SK-N-SH (cell line): ENCODE measurements at regions not wholly inside any gene's neighbourhood (a gene's known extent, or its start where the extent isn't known, plus 50 kb on each side); places are given as distances from the start of the nearest gene placed in this dataset.
"Not testable (repeated sequence)": the region's sequence is repeated elsewhere in the genome, so short reads cannot be mapped to it uniquely, and the experiment has no call there.

Experiments
- CTCF ChIA-PET: fragments of 300-600, 350-600 bp; formaldehyde crosslinking; extraction: SDS; loops from one replicate; lab custom pipeline; 2021; lab: Yijun Ruan, JAX
- POLR2A ChIA-PET: fragments of 350-600 bp; sonication (Branson Sonifier 250); formaldehyde crosslinking; extraction: SDS; loops from one replicate; lab custom pipeline; 2020; ENCODE audit warnings: antibody characterized with exemption, inconsistent platforms; lab: Yijun Ruan, JAX
- DNase-seq: peaks from one replicate; pipeline ENCODE4 v3.0.0; 2012
- H2AFZ ChIP-seq: fragments of 200-600 bp; sonication (generic); 2 replicates; pipeline ENCODE4 v1.8.1; 2016; ENCODE audit warnings: antibody characterized with exemption, mild to moderate bottlenecking, low read depth
- H3F3A ChIP-seq: fragments of 200-600 bp; sonication (generic); replicated peaks from 2 replicates; pipeline ENCODE3; 2016; ENCODE audit warnings: antibody characterized with exemption, mild to moderate bottlenecking; ENCODE audit not compliant: insufficient read depth
- H3K27ac ChIP-seq, 2 experiments: fragments of 200-500 bp in 1 of 2; fragments of 200-600 bp in 1 of 2; sonication (Bioruptor generic) in 1 of 2; sonication (generic), shearing (Covaris generic) in 1 of 2; 2 replicates each; pipeline versions ENCODE4 v1.5.1 to v1.6.1; 2014 to 2016; ENCODE audit warnings: low read depth in 2 of 2, inconsistent platforms in 1 of 2, low read length in 1 of 2, mild to moderate bottlenecking in 1 of 2, mixed read lengths in 1 of 2
- H3K27me3 ChIP-seq: fragments of 200-600 bp; sonication (generic), shearing (Covaris generic); 2 replicates; pipeline ENCODE4 v1.6.1; 2016; ENCODE audit warnings: mixed run types; ENCODE audit not compliant: insufficient read depth
- H3K36me3 ChIP-seq, 2 experiments: fragments of 200-500 bp in 1 of 2; fragments of 200-600 bp in 1 of 2; sonication (Bioruptor generic) in 1 of 2; sonication (generic) in 1 of 2; replicated peaks in 1 of 2; 2 replicates each; pipeline versions ENCODE3 to v1.5.1; 2014 to 2016; ENCODE audit warnings: low read length in 1 of 2, mild to moderate bottlenecking in 1 of 2; ENCODE audit not compliant: insufficient read depth in 2 of 2, control insufficient read depth in 1 of 2
- H3K4me1 ChIP-seq, 2 experiments: fragments of 200-500 bp in 1 of 2; fragments of 200-600 bp in 1 of 2; sonication (Bioruptor generic) in 1 of 2; sonication (generic), shearing (Covaris generic) in 1 of 2; 2 replicates each; pipeline versions ENCODE4 v1.5.1 to v1.6.1; 2014 to 2016; ENCODE audit warnings: low read depth in 1 of 2, low read length in 1 of 2, mixed run types in 1 of 2; ENCODE audit not compliant: insufficient read depth in 2 of 2, control insufficient read depth in 1 of 2
- H3K4me2 ChIP-seq: fragments of 200-600 bp; sonication (generic), shearing (Covaris generic); 2 replicates; pipeline ENCODE4 v1.6.1; 2017; ENCODE audit warnings: mixed run types
- H3K4me3 ChIP-seq, 2 experiments: fragments of 200-500 bp in 1 of 2; fragments of 200-600 bp in 1 of 2; sonication (Bioruptor generic) in 1 of 2; sonication (generic), shearing (Covaris generic) in 1 of 2; 2 replicates each; pipeline versions ENCODE4 v1.5.1 to v1.8.1; 2014 to 2016; ENCODE audit warnings: low read depth in 2 of 2, inconsistent platforms in 1 of 2, low read length in 1 of 2, mild to moderate bottlenecking in 1 of 2, mixed read lengths in 1 of 2, moderate library complexity in 1 of 2
- H3K79me2 ChIP-seq: fragments of 200-600 bp; sonication (generic); 2 replicates; pipeline ENCODE4 v1.8.1; 2017; ENCODE audit warnings: mild to moderate bottlenecking; ENCODE audit not compliant: insufficient read depth
- H3K9ac ChIP-seq: fragments of 200-600 bp; sonication (generic); 2 replicates; pipeline ENCODE4 v1.6.1; 2017; ENCODE audit warnings: mixed run types
- H3K9me2 ChIP-seq: fragments of 200-600 bp; sonication (generic); 2 replicates; pipeline ENCODE4 v1.6.1; 2017; ENCODE audit warnings: mixed run types
- H3K9me3 ChIP-seq: fragments of 200-600 bp; sonication (generic); 2 replicates; pipeline ENCODE4 v1.6.1; 2017; ENCODE audit warnings: mixed run types, mild to moderate bottlenecking, moderate library complexity
- H4K20me1 ChIP-seq: fragments of 200-600 bp; sonication (generic); 2 replicates; pipeline ENCODE4 v1.6.1; 2017; ENCODE audit warnings: mild to moderate bottlenecking, mixed run types; ENCODE audit not compliant: insufficient read depth
- CHD2 ChIP-seq: fragments of 150-350 bp; IDR thresholded peaks from 2 replicates; pipeline ENCODE4 v1.6.1; 2018; ENCODE audit warnings: low read length; ENCODE audit not compliant: partially characterized antibody
- EP300 ChIP-seq, 2 experiments: IDR thresholded peaks; 2 replicates each; pipeline versions ENCODE4 v1.4.0 to v1.6.1; 2012; ENCODE audit warnings: borderline replicate concordance in 1 of 2, low read depth in 1 of 2, low read length in 1 of 2
- FOXJ3 ChIP-seq: sonication (generic); formaldehyde crosslinking; IDR thresholded peaks from 2 replicates; pipeline ENCODE4 v1.5.1; 2020; ENCODE audit warnings: mild to moderate bottlenecking, missing genetic modification reagents
- FOXM1 ChIP-seq: IDR thresholded peaks from 2 replicates; pipeline ENCODE4 v1.4.0; 2012; ENCODE audit warnings: low read depth, mild to moderate bottlenecking
- GABPA ChIP-seq: IDR thresholded peaks from 2 replicates; pipeline ENCODE4 v1.4.0; 2012; ENCODE audit warnings: low read depth, mild to moderate bottlenecking
- GATA2 ChIP-seq: sonication (generic); formaldehyde crosslinking; IDR thresholded peaks from 2 replicates; pipeline ENCODE4 v1.5.0; 2020; ENCODE audit warnings: mild to moderate bottlenecking, missing genetic modification reagents
- JUND ChIP-seq: IDR thresholded peaks from 2 replicates; pipeline ENCODE4 v1.4.0; 2012
- MEF2A ChIP-seq: IDR thresholded peaks from 2 replicates; pipeline ENCODE4 v1.4.0; 2012; ENCODE audit warnings: low read depth, borderline replicate concordance
- MXI1 ChIP-seq: IDR thresholded peaks from 2 replicates; pipeline ENCODE4 v1.6.1; 2012; ENCODE audit warnings: mild to moderate bottlenecking, low read depth, low read length, improper control_type of control experiment
- NFIC ChIP-seq: IDR thresholded peaks from 2 replicates; pipeline ENCODE4 v1.4.0; 2012; ENCODE audit warnings: borderline replicate concordance
- PBX3 ChIP-seq: IDR thresholded peaks from 2 replicates; pipeline ENCODE4; 2012
- RAD21 ChIP-seq: IDR thresholded peaks from 2 replicates; pipeline ENCODE4 v1.6.1; 2012; ENCODE audit warnings: mild to moderate bottlenecking, low read length
- RCOR1 ChIP-seq: fragments of 150-350 bp; IDR thresholded peaks from 2 replicates; pipeline ENCODE4 v1.6.1; 2017; ENCODE audit warnings: antibody characterized with exemption, low read length
- SMC3 ChIP-seq: IDR thresholded peaks from 2 replicates; pipeline ENCODE4 v1.6.1; 2012; ENCODE audit warnings: low read depth, low read length, improper control_type of control experiment
- TAF1 ChIP-seq: IDR thresholded peaks from 2 replicates; pipeline ENCODE4 v1.6.1; 2012; ENCODE audit warnings: low read depth, mild to moderate bottlenecking, low read length, moderate library complexity, borderline replicate concordance
- USF1 ChIP-seq: IDR thresholded peaks from 2 replicates; pipeline ENCODE4 v1.4.0; 2012; ENCODE audit warnings: low read depth, borderline replicate concordance
- YY1 ChIP-seq: IDR thresholded peaks from 2 replicates; pipeline ENCODE4 v1.4.0; 2012; ENCODE audit warnings: low read depth, mild to moderate bottlenecking
- WGBS: methylation state at CpG from one replicate; pipeline ENCODE4 v1.1.6; 2017; ENCODE audit warnings: low lambda C conversion rate; 5-methylcytosine and 5-hydroxymethylcytosine counted together
- TF ChIP-seq, protein P1 (sequence below): IDR thresholded peaks from 2 replicates; pipeline ENCODE4 v1.4.0; 2012; ENCODE audit warnings: low read depth, borderline replicate concordance
- TF ChIP-seq, protein P2 (sequence below): fragments of 150-350 bp; IDR thresholded peaks from 2 replicates; pipeline ENCODE4 v1.6.1; 2017; ENCODE audit warnings: antibody characterized with exemption, low read length, low read depth, borderline replicate concordance
- TF ChIP-seq, protein P3 (sequence below): IDR thresholded peaks from 2 replicates; pipeline ENCODE4 v1.4.0; 2012; ENCODE audit warnings: low read depth

DNA sequence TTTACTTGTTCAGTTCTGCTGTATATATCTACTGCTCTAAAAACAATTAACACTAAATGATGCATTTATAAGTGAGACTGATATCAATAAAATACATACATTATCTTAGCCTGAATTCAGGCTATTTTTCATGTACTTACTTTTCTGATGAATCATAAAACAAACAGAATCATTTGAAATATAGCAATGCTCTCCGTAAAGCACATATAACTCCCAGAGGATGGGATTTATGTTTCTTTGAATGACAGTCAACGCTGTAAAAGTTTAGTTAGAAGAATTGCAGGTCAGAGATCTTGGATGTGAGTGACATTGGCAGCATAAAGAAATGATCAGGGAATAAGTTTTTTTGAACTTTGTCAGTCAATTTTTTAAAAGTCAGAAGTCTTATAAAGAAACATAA is 740.2 kb upstream of the NOVA1 start:
- CTCF ChIA-PET: no interaction called here
- H3K9me2 ChIP-seq: no peaks in the 10 kb centered on the region
- H3K9me3 ChIP-seq: no peaks in the 10 kb centered on the region
- H3K4me1 ChIP-seq: no peaks in the 10 kb centered on the region
- H3K79me2 ChIP-seq: no peaks in the 10 kb centered on the region
- H4K20me1 ChIP-seq: no peaks in the 10 kb centered on the region
- H3K4me2 ChIP-seq: no peak overlapping the region
- no peak for DNase-seq
- H3K9ac ChIP-seq: no peak overlapping the region
- no peaks in the 10 kb centered on the region for H3F3A ChIP-seq
- H3K36me3 ChIP-seq: no peaks in the 10 kb centered on the region
- TF ChIP-seq YY1 (no peak), SMC3 (no peak), JUND (no peak), GABPA (no peak), CHD2 (no peak), EP300 (IDR thresholded peaks at IDR 0.05; ENCODE audit: borderline replicate concordance in 1 of 2, low read depth in 1 of 2, low read length in 1 of 2) (no peak), GATA2 (no peak), RAD21 (no peak), MEF2A (no peak), NFIC (no peak), TAF1 (no peak), PBX3 (no peak), MXI1 (no peak), USF1 (no peak), FOXJ3 (CRISPR knock-in tag) (no peak), FOXM1 (no peak), RCOR1 (no peak)
- TF ChIP-seq, protein P1, sequence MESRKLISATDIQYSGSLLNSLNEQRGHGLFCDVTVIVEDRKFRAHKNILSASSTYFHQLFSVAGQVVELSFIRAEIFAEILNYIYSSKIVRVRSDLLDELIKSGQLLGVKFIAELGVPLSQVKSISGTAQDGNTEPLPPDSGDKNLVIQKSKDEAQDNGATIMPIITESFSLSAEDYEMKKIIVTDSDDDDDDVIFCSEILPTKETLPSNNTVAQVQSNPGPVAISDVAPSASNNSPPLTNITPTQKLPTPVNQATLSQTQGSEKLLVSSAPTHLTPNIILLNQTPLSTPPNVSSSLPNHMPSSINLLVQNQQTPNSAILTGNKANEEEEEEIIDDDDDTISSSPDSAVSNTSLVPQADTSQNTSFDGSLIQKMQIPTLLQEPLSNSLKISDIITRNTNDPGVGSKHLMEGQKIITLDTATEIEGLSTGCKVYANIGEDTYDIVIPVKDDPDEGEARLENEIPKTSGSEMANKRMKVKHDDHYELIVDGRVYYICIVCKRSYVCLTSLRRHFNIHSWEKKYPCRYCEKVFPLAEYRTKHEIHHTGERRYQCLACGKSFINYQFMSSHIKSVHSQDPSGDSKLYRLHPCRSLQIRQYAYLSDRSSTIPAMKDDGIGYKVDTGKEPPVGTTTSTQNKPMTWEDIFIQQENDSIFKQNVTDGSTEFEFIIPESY: no peak
- TF ChIP-seq, protein P2, sequence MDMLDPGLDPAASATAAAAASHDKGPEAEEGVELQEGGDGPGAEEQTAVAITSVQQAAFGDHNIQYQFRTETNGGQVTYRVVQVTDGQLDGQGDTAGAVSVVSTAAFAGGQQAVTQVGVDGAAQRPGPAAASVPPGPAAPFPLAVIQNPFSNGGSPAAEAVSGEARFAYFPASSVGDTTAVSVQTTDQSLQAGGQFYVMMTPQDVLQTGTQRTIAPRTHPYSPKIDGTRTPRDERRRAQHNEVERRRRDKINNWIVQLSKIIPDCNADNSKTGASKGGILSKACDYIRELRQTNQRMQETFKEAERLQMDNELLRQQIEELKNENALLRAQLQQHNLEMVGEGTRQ: no peak
- TF ChIP-seq, protein P3, sequence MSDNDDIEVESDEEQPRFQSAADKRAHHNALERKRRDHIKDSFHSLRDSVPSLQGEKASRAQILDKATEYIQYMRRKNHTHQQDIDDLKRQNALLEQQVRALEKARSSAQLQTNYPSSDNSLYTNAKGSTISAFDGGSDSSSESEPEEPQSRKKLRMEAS: no peak
- H3K27ac ChIP-seq: no peak overlapping the region
- no peak overlapping the region for H3K4me3 ChIP-seq
- no peaks in the 10 kb centered on the region for H3K27me3 ChIP-seq
- 11% methylated on average over 2 of the region's 2 CpGs for WGBS
- POLR2A ChIA-PET: no interaction called here
- H2AFZ ChIP-seq: no peak overlapping the region

DNA sequence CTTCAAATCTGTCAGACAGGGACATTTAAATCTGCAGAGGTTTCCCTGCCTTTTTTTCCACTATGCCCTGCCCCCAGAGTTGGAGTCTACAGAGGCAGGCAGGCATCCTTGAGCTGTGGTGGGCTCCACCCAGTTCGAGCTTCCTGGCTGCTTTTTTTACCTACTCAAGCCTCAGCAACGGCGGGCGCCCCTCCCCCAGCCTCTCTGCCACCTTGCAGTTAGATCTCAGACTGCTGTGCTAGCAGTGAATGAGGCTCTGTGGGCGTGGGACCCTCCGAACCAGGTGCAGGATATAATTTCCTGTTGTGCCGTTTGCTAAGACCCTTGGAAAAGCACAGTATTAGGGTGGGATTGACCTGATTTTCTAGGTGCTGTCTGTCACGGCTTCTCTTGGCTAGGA is 765.2 kb upstream of the NOVA1 start:
- whole genome bisulfite sequencing: 13% methylated on average over 8 of the region's 8 CpGs
- H3K27me3 ChIP-seq, H2AFZ ChIP-seq, H3K4me2 ChIP-seq, H4K20me1 ChIP-seq, H3K27ac ChIP-seq, H3K36me3 ChIP-seq, H3K9ac ChIP-seq, DNase-seq, POLR2A ChIA-PET, H3K9me3 ChIP-seq, H3K4me3 ChIP-seq, H3K79me2 ChIP-seq, H3K9me2 ChIP-seq, H3K4me1 ChIP-seq, H3F3A ChIP-seq: not testable (repeated sequence)
- CTCF ChIA-PET: interaction anchor here (1.0 kb wide), 1 partner anchor 9 kb away, joined by 3 read pairs; no protein-coding TSS in a partner anchor
